GM12878 (cell line): ENCODE measurements at regions not wholly inside any gene's neighbourhood (a gene's known extent, or its start where the extent isn't known, plus 50 kb on each side); places are given as distances from the start of the nearest gene placed in this dataset.

Experiments
- ATAC-seq: fragments of 200-7000 bp; cut with Tn5 transposase; 3 replicates; pipeline ENCODE4 v1.9.1; 2020; ENCODE audit warnings: mild to moderate bottlenecking, moderate library complexity
- BruUV-seq: library from RNA; stranded (reverse); fragments of 400-500 nt; replicated peaks from 2 replicates; lab custom pipeline; 2021; lab: Mats Ljungman, UMichigan
- CTCF ChIA-PET: fragments of 300-600 bp; sonication (Branson Sonifier 250); formaldehyde crosslinking; extraction: SDS; loops from one replicate; lab custom pipeline; 2021; ENCODE audit warnings: inconsistent platforms; lab: Yijun Ruan, JAX
- POLR2A ChIA-PET: fragments of 350-600 bp; formaldehyde crosslinking; extraction: SDS; loops from one replicate; lab custom pipeline; 2021; ENCODE audit warnings: inconsistent platforms; lab: Charles Lee
- RAD21 ChIA-PET: fragments of 300-600 bp; sonication (Branson Sonifier 250); formaldehyde crosslinking; loops from one replicate; lab custom pipeline; 2023; ENCODE audit warnings: antibody characterized with exemption; ENCODE audit not compliant: unreplicated experiment; lab: Charles Lee
- SMC1A ChIA-PET: fragments of 300-600 bp; sonication (Branson Sonifier 250); formaldehyde crosslinking; loops from one replicate; lab custom pipeline; 2023; ENCODE audit not compliant: unreplicated experiment, uncharacterized antibody; lab: Charles Lee
- DNase-seq: peaks from one replicate; pipeline ENCODE4 v3.0.0-alpha.2; 2011; ENCODE audit warnings: low read depth, low spot score
- FAIRE-seq: peaks from 3 replicates; lab custom pipeline; 2011; peaks lifted over from hg19 to GRCh38; lab: Jason Lieb, UNC
- H2AFZ ChIP-seq: 2 replicates; pipeline ENCODE4 v1.6.0; 2011; ENCODE audit warnings: low read depth, low read length, control low read depth; ENCODE audit not compliant: control insufficient read depth
- H3K27ac ChIP-seq: 2 replicates; pipeline ENCODE4 v1.5.1; 2011; ENCODE audit warnings: control low read depth; ENCODE audit not compliant: control insufficient read depth, insufficient read depth
- H3K27me3 ChIP-seq, 2 experiments: replicated peaks in 1 of 2; 2 replicates each; pipeline versions ENCODE4 v1.6.0 to v1.6.1; 2011; ENCODE audit warnings: low read length in 1 of 2; ENCODE audit not compliant: control insufficient read depth in 2 of 2, insufficient read depth in 2 of 2
- H3K36me3 ChIP-seq, 2 experiments: 2 replicates each; pipeline ENCODE4 v1.5.1; 2011; ENCODE audit warnings: low read length in 1 of 2; ENCODE audit not compliant: control insufficient read depth in 2 of 2, insufficient read depth in 2 of 2
- H3K4me1 ChIP-seq: 2 replicates; pipeline ENCODE4 v1.6.1; 2011; ENCODE audit warnings: mild to moderate bottlenecking, low read length, moderate library complexity, mixed read lengths; ENCODE audit not compliant: control insufficient read depth, insufficient read depth
- H3K4me2 ChIP-seq: 2 replicates; pipeline ENCODE4 v1.6.0; 2011; ENCODE audit warnings: control low read depth; ENCODE audit not compliant: control insufficient read depth, insufficient read depth
- H3K4me3 ChIP-seq: fragments of 200-600 bp; sonication (generic); 2 replicates; pipeline ENCODE4 v1.5.1; 2016
- H3K79me2 ChIP-seq: 2 replicates; pipeline ENCODE4 v1.6.0; 2011; ENCODE audit warnings: low read length; ENCODE audit not compliant: control insufficient read depth, insufficient read depth
- H3K9ac ChIP-seq: 2 replicates; pipeline ENCODE4 v1.8.0; 2011; ENCODE audit warnings: low read length, control low read depth, mixed read lengths; ENCODE audit not compliant: control insufficient read depth, insufficient read depth
- H3K9me3 ChIP-seq: replicated peaks from 3 replicates; pipeline ENCODE4 v1.5.1; 2011; ENCODE audit warnings: mild to moderate bottlenecking, low read length; ENCODE audit not compliant: control insufficient read depth, insufficient read depth
- H4K20me1 ChIP-seq: 2 replicates; pipeline ENCODE4 v1.6.0; 2011; ENCODE audit not compliant: control insufficient read depth, insufficient read depth
- CEBPB ChIP-seq, 2 experiments: fragments of 150-350 bp in 1 of 2; IDR thresholded peaks; 2 replicates each; pipeline ENCODE4 v1.6.1; 2012 to 2014; ENCODE audit warnings: low read depth in 2 of 2, low read length in 2 of 2, borderline replicate concordance in 1 of 2, inconsistent platforms in 1 of 2
- CREB1 ChIP-seq: IDR thresholded peaks from 2 replicates; pipeline ENCODE4 v1.6.1; 2012; ENCODE audit warnings: low read depth, mild to moderate bottlenecking, inconsistent platforms
- FOS ChIP-seq: IDR thresholded peaks from 3 replicates; pipeline ENCODE4 v1.6.1; 2011; ENCODE audit warnings: borderline replicate concordance; ENCODE audit not compliant: insufficient read length; ENCODE audit errors: extremely low read depth
- MEF2A ChIP-seq: IDR thresholded peaks from 2 replicates; pipeline ENCODE4 v1.6.1; 2011; ENCODE audit warnings: low read depth, mild to moderate bottlenecking, low read length, moderate library complexity; ENCODE audit not compliant: insufficient read depth
- POU2F2 ChIP-seq: IDR thresholded peaks from 3 replicates; pipeline ENCODE4 v1.6.1; 2011; ENCODE audit warnings: low read depth, mild to moderate bottlenecking, low read length, borderline replicate concordance
- SIX5 ChIP-seq: IDR thresholded peaks from 2 replicates; pipeline ENCODE4 v1.6.1; 2011; ENCODE audit warnings: mild to moderate bottlenecking, low read depth, low read length, moderate library complexity; ENCODE audit not compliant: severe bottlenecking
- SPI1 ChIP-seq: IDR thresholded peaks from 2 replicates; pipeline ENCODE4 v1.6.1; 2011; ENCODE audit warnings: low read depth, mild to moderate bottlenecking, low read length, moderate library complexity, borderline replicate concordance; ENCODE audit not compliant: insufficient read depth
- SREBF1 ChIP-seq: IDR thresholded peaks from 2 replicates; pipeline ENCODE4 v1.6.1; 2012; ENCODE audit warnings: mild to moderate bottlenecking, low read length
- TCF7 ChIP-seq: IDR thresholded peaks from 2 replicates; pipeline ENCODE4 v1.6.1; 2014; ENCODE audit warnings: antibody characterized with exemption, borderline replicate concordance
- ZBED1 ChIP-seq: IDR thresholded peaks from 2 replicates; pipeline ENCODE4 v1.6.1; 2016; ENCODE audit warnings: borderline replicate concordance
- ZNF24 ChIP-seq: fragments of 450-650 bp; IDR thresholded peaks from 2 replicates; pipeline ENCODE4 v1.6.1; 2017; ENCODE audit warnings: antibody characterized with exemption, mild to moderate bottlenecking
- WGBS: methylation state at CpG from one replicate; pipeline ENCODE4 v1.1.6; 2016; ENCODE audit warnings: low lambda C conversion rate; ENCODE audit not compliant: insufficient replicate concordance, insufficient coverage; ENCODE audit errors: missing lambda C conversion rate; 5-methylcytosine and 5-hydroxymethylcytosine counted together
- in situ Hi-C: fragments of 300-500 bp; cut with MboI; formaldehyde crosslinking; loops from 9 replicates; pipeline ENCODE4 v1.14.3; 2018; ENCODE audit warnings: mixed read lengths
- intact Hi-C: fragments of 100-400 bp; cut with micrococcal nuclease; formaldehyde crosslinking; loops from one replicate; pipeline ENCODE4 v1.14.2; 2022; ENCODE audit not compliant: unreplicated experiment
- TF ChIP-seq, protein P1 (sequence below): IDR thresholded peaks from 2 replicates; pipeline ENCODE4 v1.6.1; 2011; ENCODE audit warnings: low read depth, low read length, improper control_type of control experiment, borderline replicate concordance
- TF ChIP-seq, protein P2 (sequence below): fragments of 450-650 bp; IDR thresholded peaks from 2 replicates; pipeline ENCODE4 v1.6.1; 2018; ENCODE audit warnings: borderline replicate concordance, mild to moderate bottlenecking; ENCODE audit not compliant: partially characterized antibody
- TF ChIP-seq, protein P3 (sequence below): fragments of 450-650 bp; formaldehyde crosslinking; IDR thresholded peaks from 2 replicates; pipeline ENCODE4 v1.4.0; 2022; ENCODE audit warnings: mild to moderate bottlenecking, moderate library complexity
- TF ChIP-seq, protein P4 (sequence below): fragments of 450-650 bp; IDR thresholded peaks from 2 replicates; pipeline ENCODE4 v1.6.1; 2017; ENCODE audit warnings: low read depth, mild to moderate bottlenecking, moderate library complexity

DNA sequence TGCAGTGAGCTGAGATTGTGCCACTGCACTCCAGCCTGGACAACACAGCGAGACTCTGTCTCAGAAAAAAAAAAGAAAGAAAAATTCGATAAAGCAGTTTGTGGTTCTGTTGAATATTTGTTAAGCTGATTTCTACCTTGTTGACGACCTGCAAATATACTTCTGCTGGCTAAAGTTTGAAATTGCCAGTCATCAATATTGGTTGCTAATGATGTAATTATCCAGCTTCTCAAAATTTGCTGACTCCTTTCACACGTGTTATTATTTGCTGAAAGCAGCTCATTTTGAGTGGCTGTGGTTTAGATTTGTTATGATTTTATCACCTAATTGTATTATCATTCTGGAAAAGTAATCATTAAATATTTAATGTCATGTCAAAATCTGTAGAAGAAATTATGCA is 774.3 kb downstream of the QKI start:
- RAD21 ChIA-PET: interaction anchor here (1.1 kb wide), 1 partner anchor 10 kb away, joined by 4 read pairs; no protein-coding TSS in a partner anchor
- intact Hi-C loops: no loop called here
- Histone ChIP-seq H2AFZ (no peak overlapping the region), H3K9me3 (no peaks in the 10 kb centered on the region), H3K9ac (no peak overlapping the region), H3K4me3 (no peak overlapping the region), H3K79me2 (no peaks in the 10 kb centered on the region), H4K20me1 (no peaks in the 10 kb centered on the region), H3K4me2 (no peak overlapping the region), H3K27me3 (no peaks in the 10 kb centered on the region), H3K36me3 (no peaks in the 10 kb centered on the region), H3K27ac (no peak overlapping the region), H3K4me1 (no peaks in the 10 kb centered on the region)
- FAIRE-seq (no peak), DNase-seq (no peak), ATAC-seq (no peak)
- POLR2A ChIA-PET: no interaction called here
- 11% methylated on average over 4 of the region's 4 CpGs for WGBS
- CTCF ChIA-PET: interaction anchor here (0.6 to 1.3 kb wide), 3 partner anchors 9 to 13 kb away, joined by 3 to 10 read pairs (median 3); no protein-coding TSS in a partner anchor
- SMC1A ChIA-PET: interaction anchor here (2.0 kb wide), 1 partner anchor 10 kb away, joined by 4 read pairs; no protein-coding TSS in a partner anchor
- in situ Hi-C loops: no loop called here
- BruUV-seq: no TSS peak
- TF ChIP-seq, protein P1, sequence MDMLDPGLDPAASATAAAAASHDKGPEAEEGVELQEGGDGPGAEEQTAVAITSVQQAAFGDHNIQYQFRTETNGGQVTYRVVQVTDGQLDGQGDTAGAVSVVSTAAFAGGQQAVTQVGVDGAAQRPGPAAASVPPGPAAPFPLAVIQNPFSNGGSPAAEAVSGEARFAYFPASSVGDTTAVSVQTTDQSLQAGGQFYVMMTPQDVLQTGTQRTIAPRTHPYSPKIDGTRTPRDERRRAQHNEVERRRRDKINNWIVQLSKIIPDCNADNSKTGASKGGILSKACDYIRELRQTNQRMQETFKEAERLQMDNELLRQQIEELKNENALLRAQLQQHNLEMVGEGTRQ: no peak
- TF ChIP-seq ZBED1 (no peak), ZNF24 (no peak), POU2F2 (no peak), TCF7 (no peak), MEF2A (no peak), CEBPB (IDR thresholded peaks at IDR 0.05; ENCODE audit: borderline replicate concordance in 1 of 2, low read depth in 2 of 2, low read length in 2 of 2) (no peak), SREBF1 (no peak), SPI1 (no peak), FOS (no peak), CREB1 (no peak), SIX5 (no peak)
- TF ChIP-seq, protein P2, sequence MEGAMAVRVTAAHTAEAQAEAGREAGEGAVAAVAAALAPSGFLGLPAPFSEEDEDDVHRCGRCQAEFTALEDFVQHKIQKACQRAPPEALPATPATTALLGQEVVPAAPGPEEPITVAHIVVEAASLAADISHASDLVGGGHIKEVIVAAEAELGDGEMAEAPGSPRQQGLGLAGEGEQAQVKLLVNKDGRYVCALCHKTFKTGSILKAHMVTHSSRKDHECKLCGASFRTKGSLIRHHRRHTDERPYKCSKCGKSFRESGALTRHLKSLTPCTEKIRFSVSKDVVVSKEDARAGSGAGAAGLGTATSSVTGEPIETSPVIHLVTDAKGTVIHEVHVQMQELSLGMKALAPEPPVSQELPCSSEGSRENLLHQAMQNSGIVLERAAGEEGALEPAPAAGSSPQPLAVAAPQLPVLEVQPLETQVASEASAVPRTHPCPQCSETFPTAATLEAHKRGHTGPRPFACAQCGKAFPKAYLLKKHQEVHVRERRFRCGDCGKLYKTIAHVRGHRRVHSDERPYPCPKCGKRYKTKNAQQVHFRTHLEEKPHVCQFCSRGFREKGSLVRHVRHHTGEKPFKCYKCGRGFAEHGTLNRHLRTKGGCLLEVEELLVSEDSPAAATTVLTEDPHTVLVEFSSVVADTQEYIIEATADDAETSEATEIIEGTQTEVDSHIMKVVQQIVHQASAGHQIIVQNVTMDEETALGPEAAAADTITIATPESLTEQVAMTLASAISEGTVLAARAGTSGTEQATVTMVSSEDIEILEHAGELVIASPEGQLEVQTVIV: no peak
- TF ChIP-seq, protein P3, sequence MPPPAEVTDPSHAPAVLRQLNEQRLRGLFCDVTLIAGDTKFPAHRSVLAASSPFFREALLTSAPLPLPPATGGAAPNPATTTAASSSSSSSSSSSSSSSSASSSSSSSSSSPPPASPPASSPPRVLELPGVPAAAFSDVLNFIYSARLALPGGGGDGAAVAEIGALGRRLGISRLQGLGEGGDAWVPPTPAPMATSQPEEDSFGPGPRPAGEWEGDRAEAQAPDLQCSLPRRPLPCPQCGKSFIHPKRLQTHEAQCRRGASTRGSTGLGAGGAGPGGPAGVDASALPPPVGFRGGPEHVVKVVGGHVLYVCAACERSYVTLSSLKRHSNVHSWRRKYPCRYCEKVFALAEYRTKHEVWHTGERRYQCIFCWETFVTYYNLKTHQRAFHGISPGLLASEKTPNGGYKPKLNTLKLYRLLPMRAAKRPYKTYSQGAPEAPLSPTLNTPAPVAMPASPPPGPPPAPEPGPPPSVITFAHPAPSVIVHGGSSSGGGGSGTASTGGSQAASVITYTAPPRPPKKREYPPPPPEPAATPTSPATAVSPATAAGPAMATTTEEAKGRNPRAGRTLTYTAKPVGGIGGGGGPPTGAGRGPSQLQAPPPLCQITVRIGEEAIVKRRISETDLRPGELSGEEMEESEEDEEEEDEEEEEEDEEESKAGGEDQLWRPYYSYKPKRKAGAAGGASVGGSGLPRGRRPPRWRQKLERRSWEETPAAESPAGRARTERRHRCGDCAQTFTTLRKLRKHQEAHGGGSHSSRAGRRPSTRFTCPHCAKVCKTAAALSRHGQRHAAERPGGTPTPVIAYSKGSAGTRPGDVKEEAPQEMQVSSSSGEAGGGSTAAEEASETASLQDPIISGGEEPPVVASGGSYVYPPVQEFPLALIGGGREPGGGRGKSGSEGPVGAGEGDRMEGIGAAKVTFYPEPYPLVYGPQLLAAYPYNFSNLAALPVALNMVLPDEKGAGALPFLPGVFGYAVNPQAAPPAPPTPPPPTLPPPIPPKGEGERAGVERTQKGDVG: no peak
- TF ChIP-seq, protein P4, sequence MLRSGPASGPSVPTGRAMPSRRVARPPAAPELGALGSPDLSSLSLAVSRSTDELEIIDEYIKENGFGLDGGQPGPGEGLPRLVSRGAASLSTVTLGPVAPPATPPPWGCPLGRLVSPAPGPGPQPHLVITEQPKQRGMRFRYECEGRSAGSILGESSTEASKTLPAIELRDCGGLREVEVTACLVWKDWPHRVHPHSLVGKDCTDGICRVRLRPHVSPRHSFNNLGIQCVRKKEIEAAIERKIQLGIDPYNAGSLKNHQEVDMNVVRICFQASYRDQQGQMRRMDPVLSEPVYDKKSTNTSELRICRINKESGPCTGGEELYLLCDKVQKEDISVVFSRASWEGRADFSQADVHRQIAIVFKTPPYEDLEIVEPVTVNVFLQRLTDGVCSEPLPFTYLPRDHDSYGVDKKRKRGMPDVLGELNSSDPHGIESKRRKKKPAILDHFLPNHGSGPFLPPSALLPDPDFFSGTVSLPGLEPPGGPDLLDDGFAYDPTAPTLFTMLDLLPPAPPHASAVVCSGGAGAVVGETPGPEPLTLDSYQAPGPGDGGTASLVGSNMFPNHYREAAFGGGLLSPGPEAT: no peak
